Fibroblast of skin of right quadriceps (primary cell): ENCODE measurements at regions not wholly inside any gene's neighbourhood (a gene's known extent, or its start where the extent isn't known, plus 50 kb on each side); places are given as distances from the start of the nearest gene placed in this dataset.

Experiments used
- DNase-seq: peaks from one replicate; pipeline ENCODE4 v3.0.0-alpha.2; 2013

GRCh38 chr4:111435986-111436744 lies 709.1 kb upstream of the FAM241A start:
- no peak for DNase-seq

- DNase-seq: no peak
Observed at GRCh38 chr4:111441687-111442086, 703.6 kb upstream of the FAM241A start.

GRCh38 chr4:111444836-111445235 lies 700.4 kb upstream of the FAM241A start:
- peak; percentile 37 for DNase-seq

- DNase-seq: peak; percentile 33
Observed at GRCh38 chr4:111449657-111450056, 695.6 kb upstream of the FAM241A start.

GRCh38 chr4:111450867-111451266 lies 694.4 kb upstream of the FAM241A start:
- no peak for DNase-seq

- DNase-seq: peak; percentile 27
Observed at GRCh38 chr4:111453216-111453615, 692.0 kb upstream of the FAM241A start.

GRCh38 chr4:111454961-111455360 lies 690.3 kb upstream of the FAM241A start:
- DNase-seq: no peak

- DNase-seq: no peak
Observed at GRCh38 chr4:111464251-111465045, 680.8 kb upstream of the FAM241A start.

- peak; percentile 82 for DNase-seq
Observed at GRCh38 chr4:111466811-111467604, 678.2 kb upstream of the FAM241A start.

- DNase-seq: peak; percentile 52
Observed at GRCh38 chr4:111475001-111475400, 670.3 kb upstream of the FAM241A start.

- peak; percentile 38 for DNase-seq
Observed at GRCh38 chr4:111475666-111476065, 669.6 kb upstream of the FAM241A start.

GRCh38 chr4:111480510-111480909 lies 664.7 kb upstream of the FAM241A start:
- DNase-seq: no peak

GRCh38 chr4:111483375-111484169 lies 661.7 kb upstream of the FAM241A start:
- no peak for DNase-seq

GRCh38 chr4:111492496-111492895 lies 652.8 kb upstream of the FAM241A start:
- peak; percentile 31 for DNase-seq

GRCh38 chr4:111494471-111494870 lies 650.8 kb upstream of the FAM241A start:
- DNase-seq: peak; percentile 48

- peak; percentile 78 for DNase-seq
Observed at GRCh38 chr4:111494971-111495370, 650.3 kb upstream of the FAM241A start.

GRCh38 chr4:111499291-111499690 lies 646.0 kb upstream of the FAM241A start:
- no peak for DNase-seq

- DNase-seq: no peak
Observed at GRCh38 chr4:111499706-111500105, 645.5 kb upstream of the FAM241A start.

GRCh38 chr4:111500858-111501257 lies 644.4 kb upstream of the FAM241A start:
- DNase-seq: no peak

GRCh38 chr4:111501946-111502345 lies 643.3 kb upstream of the FAM241A start:
- peak; percentile 54 for DNase-seq

- peak; percentile 72 for DNase-seq
Observed at GRCh38 chr4:111502626-111503025, 642.6 kb upstream of the FAM241A start.

GRCh38 chr4:111506706-111507105 lies 638.5 kb upstream of the FAM241A start:
- DNase-seq: peak; percentile 86
